ENCODE measurements at regions not wholly inside any gene's neighbourhood (a gene's known extent, or its start where the extent isn't known, plus 50 kb on each side); places are given as distances from the start of the nearest gene placed in this dataset.

DNA sequence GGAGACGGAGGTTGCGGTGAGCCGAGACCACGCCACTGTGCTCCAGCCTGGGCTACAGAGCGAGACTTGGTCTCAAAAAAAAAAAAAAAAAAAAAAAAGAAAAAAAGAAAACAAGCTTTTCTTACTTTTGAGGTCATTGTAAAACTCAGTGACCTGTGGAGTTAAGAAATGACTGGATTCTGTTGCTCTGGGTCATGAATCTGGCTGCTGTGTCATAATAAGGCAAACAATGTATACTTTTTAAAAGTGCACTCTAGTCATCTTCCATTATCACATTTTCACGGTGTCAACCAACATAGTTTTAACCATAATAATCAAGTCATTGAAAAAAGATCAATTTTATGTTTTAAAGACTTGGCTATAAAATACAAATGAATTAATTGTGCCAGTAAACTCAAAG, 1186.6 kb downstream of the DIAPH3 start:
- DNase-seq (ENCODE audit: low spot score): no peak
- BruUV-seq (replicated peaks): no TSS peak
- Histone ChIP-seq H3K9me3 (ENCODE audit: low read depth, low read length, poor library complexity, severe bottlenecking) (no peaks in the 10 kb centered on the region), H3K27ac (ENCODE audit: low read depth, low read length, poor library complexity, severe bottlenecking) (no peak overlapping the region), H3K36me3 (ENCODE audit: insufficient read depth, low read length, poor library complexity, severe bottlenecking) (no peaks in the 10 kb centered on the region), H3K4me1 (ENCODE audit: insufficient read depth, low read length, poor library complexity, severe bottlenecking) (peaks cover 6% of the 10 kb centered on the region), H3K27me3 (replicated peaks; ENCODE audit: insufficient read depth, low read depth, low read length, poor library complexity) (no peaks in the 10 kb centered on the region), H3K4me3 (ENCODE audit: low read depth, low read length, poor library complexity, severe bottlenecking) (no peak overlapping the region)
- TF ChIP-seq EZH2 (IDR thresholded peaks at IDR 0.05; ENCODE audit: borderline replicate concordance, low read depth, low read length, poor library complexity, severe bottlenecking): no peak
- TF ChIP-seq, protein P1, sequence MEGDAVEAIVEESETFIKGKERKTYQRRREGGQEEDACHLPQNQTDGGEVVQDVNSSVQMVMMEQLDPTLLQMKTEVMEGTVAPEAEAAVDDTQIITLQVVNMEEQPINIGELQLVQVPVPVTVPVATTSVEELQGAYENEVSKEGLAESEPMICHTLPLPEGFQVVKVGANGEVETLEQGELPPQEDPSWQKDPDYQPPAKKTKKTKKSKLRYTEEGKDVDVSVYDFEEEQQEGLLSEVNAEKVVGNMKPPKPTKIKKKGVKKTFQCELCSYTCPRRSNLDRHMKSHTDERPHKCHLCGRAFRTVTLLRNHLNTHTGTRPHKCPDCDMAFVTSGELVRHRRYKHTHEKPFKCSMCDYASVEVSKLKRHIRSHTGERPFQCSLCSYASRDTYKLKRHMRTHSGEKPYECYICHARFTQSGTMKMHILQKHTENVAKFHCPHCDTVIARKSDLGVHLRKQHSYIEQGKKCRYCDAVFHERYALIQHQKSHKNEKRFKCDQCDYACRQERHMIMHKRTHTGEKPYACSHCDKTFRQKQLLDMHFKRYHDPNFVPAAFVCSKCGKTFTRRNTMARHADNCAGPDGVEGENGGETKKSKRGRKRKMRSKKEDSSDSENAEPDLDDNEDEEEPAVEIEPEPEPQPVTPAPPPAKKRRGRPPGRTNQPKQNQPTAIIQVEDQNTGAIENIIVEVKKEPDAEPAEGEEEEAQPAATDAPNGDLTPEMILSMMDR (conservative IDR thresholded peaks at IDR 0.05; ENCODE audit: low read depth, low read length): no peak
- POLR2A ChIA-PET (ENCODE audit: low non-redundant PET): no interaction called here
- intact Hi-C loops (cut with micrococcal nuclease; ENCODE audit: unreplicated experiment): loop anchor here (10.0 kb wide), 1 partner anchor 568 kb away; no protein-coding TSS in a partner anchor
- CTCF ChIA-PET: no interaction called here

DNA sequence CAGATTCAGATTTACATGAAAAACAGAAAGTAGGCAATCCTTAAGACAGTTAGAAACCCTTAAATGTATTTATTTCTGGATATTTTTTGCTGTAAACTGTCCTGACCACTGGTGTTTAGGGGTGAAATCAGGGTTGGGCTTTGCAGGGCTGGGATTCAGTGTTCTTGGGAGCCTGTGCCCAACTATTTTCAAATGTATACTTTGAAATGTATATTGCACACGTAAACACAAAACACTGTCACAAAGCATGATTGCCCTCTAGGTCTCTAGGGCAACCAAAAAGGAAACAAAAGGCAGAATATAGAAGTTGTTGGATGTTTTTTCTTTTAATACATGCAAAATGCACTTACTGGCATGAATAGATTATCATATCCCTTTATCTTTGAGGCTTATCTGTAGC, 1185.4 kb downstream of the DIAPH3 start:
- intact Hi-C loops (cut with micrococcal nuclease; ENCODE audit: unreplicated experiment): loop anchor here (10.0 kb wide), 1 partner anchor 566 kb away; no protein-coding TSS in a partner anchor
- ChIA-PET CTCF (no interaction called here), POLR2A (ENCODE audit: low non-redundant PET) (no interaction called here)
- BruUV-seq (replicated peaks): no TSS peak
- Histone ChIP-seq H3K4me3 (ENCODE audit: low read depth, low read length, poor library complexity, severe bottlenecking) (no peak overlapping the region), H3K27me3 (replicated peaks; ENCODE audit: insufficient read depth, low read depth, low read length, poor library complexity) (no peaks in the 10 kb centered on the region), H3K36me3 (ENCODE audit: insufficient read depth, low read length, poor library complexity, severe bottlenecking) (no peaks in the 10 kb centered on the region), H3K4me1 (ENCODE audit: insufficient read depth, low read length, poor library complexity, severe bottlenecking) (peaks cover 6% of the 10 kb centered on the region), H3K27ac (ENCODE audit: low read depth, low read length, poor library complexity, severe bottlenecking) (no peak overlapping the region), H3K9me3 (ENCODE audit: low read depth, low read length, poor library complexity, severe bottlenecking) (no peaks in the 10 kb centered on the region)
- no peak for TF ChIP-seq EZH2 (IDR thresholded peaks at IDR 0.05; ENCODE audit: borderline replicate concordance, low read depth, low read length, poor library complexity, severe bottlenecking)
- TF ChIP-seq, protein P1 (conservative IDR thresholded peaks at IDR 0.05; ENCODE audit: low read depth, low read length): no peak
- no peak for DNase-seq (ENCODE audit: low spot score)

DNA sequence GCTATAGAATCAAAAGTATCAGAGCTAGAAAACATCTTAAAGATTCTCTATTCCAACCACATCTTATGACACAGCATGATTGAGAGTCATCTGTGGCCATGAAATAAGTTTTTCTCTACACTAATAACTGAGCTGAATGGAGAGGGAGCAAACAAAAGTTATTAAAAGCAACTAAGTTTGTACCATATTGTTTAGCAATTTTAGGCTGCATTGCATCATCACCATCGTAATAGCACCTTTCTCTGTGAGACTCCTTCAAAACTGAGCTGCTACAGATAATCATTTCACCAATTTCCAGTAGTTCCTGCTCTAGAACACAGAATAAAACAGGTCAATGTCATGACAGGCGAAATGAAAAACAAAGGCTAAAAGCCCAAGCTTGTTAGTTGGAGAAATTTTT, 1183.9 kb downstream of the DIAPH3 start:
- ChIA-PET CTCF (no interaction called here), POLR2A (ENCODE audit: low non-redundant PET) (no interaction called here)
- Histone ChIP-seq H3K4me1 (ENCODE audit: insufficient read depth, low read length, poor library complexity, severe bottlenecking) (peaks cover 6% of the 10 kb centered on the region), H3K4me3 (ENCODE audit: low read depth, low read length, poor library complexity, severe bottlenecking) (no peak overlapping the region), H3K36me3 (ENCODE audit: insufficient read depth, low read length, poor library complexity, severe bottlenecking) (no peaks in the 10 kb centered on the region), H3K27me3 (replicated peaks; ENCODE audit: insufficient read depth, low read depth, low read length, poor library complexity) (no peaks in the 10 kb centered on the region), H3K9me3 (ENCODE audit: low read depth, low read length, poor library complexity, severe bottlenecking) (no peaks in the 10 kb centered on the region), H3K27ac (ENCODE audit: low read depth, low read length, poor library complexity, severe bottlenecking) (no peak overlapping the region)
- TF ChIP-seq EZH2 (IDR thresholded peaks at IDR 0.05; ENCODE audit: borderline replicate concordance, low read depth, low read length, poor library complexity, severe bottlenecking): no peak
- TF ChIP-seq, protein P1 (conservative IDR thresholded peaks at IDR 0.05; ENCODE audit: low read depth, low read length): no peak
- no TSS peak for BruUV-seq (replicated peaks)
- DNase-seq (ENCODE audit: low spot score): no peak
- intact Hi-C loops (cut with micrococcal nuclease; ENCODE audit: unreplicated experiment): loop anchor here (10.0 kb wide), 1 partner anchor 565 kb away; no protein-coding TSS in a partner anchor

Measured in A673 (cell line).